Breast epithelium (tissue), 4 donors: ENCODE measurements at regions not wholly inside any gene's neighbourhood (a gene's known extent, or its start where the extent isn't known, plus 50 kb on each side); places are given as distances from the start of the nearest gene placed in this dataset.

ENCODE experiments used
- DNase-seq, 2 donors: peaks; one replicate each; pipeline ENCODE4 v3.0.0-alpha.2; 2019; ENCODE audit warnings: low spot score in 2 of 2
- H3K27ac ChIP-seq, 2 donors: fragments of 200-600 bp; sonication (generic) in 1 of 2; one replicate each; pipeline ENCODE4 v1.5.1; 2016 to 2019; ENCODE audit warnings: mild to moderate bottlenecking in 1 of 2
- H3K27me3 ChIP-seq, 2 donors: fragments of 200-600 bp; sonication (generic) in 1 of 2; one replicate each; pipeline versions ENCODE4 v1.5.1 to v1.6.0; 2017 to 2019; ENCODE audit warnings: control low read depth in 1 of 2, mild to moderate bottlenecking in 1 of 2
- H3K36me3 ChIP-seq: fragments of 200-600 bp; one replicate; pipeline ENCODE4 v1.5.1; 2019
- H3K4me1 ChIP-seq, 2 donors: fragments of 200-600 bp; sonication (generic); one replicate each; pipeline ENCODE4 v1.5.1; 2016 to 2019; ENCODE audit warnings: control low read depth in 1 of 2
- H3K4me3 ChIP-seq, 3 donors: fragments of 200-600 bp; sonication (generic); 1 replicate in 2 of 3; 2 replicates in 1 of 3; pipeline ENCODE4 v1.5.1; 2016 to 2019; ENCODE audit warnings: mild to moderate bottlenecking in 3 of 3, moderate library complexity in 2 of 3
- H3K9me3 ChIP-seq, 2 donors: fragments of 200-600 bp; sonication (generic) in 1 of 2; one replicate each; pipeline ENCODE4 v1.5.1; 2016 to 2019; ENCODE audit warnings: control low read depth in 1 of 2
- CTCF ChIP-seq, 3 donors: fragments of 450-650 bp; IDR thresholded peaks; one replicate each; pipeline ENCODE4 v1.5.1; 2016 to 2017; ENCODE audit warnings: antibody characterized with exemption in 3 of 3, mild to moderate bottlenecking in 3 of 3, moderate library complexity in 3 of 3
- POLR2A ChIP-seq: fragments of 450-650 bp; IDR thresholded peaks from one replicate; pipeline ENCODE4 v1.6.1; 2016; ENCODE audit warnings: antibody characterized with exemption, mild to moderate bottlenecking, moderate library complexity
- POLR2AphosphoS5 ChIP-seq, 3 donors: sonication (generic); formaldehyde crosslinking; IDR thresholded peaks; one replicate each; pipeline ENCODE4 v1.6.1; 2017; ENCODE audit warnings: antibody characterized with exemption in 3 of 3
- intact Hi-C: fragments of 100-400 bp; cut with DNase I; formaldehyde crosslinking; loops from one replicate; pipeline ENCODE4 v1.15.1; 2023; ENCODE audit warnings: low total_unique reads

DNA sequence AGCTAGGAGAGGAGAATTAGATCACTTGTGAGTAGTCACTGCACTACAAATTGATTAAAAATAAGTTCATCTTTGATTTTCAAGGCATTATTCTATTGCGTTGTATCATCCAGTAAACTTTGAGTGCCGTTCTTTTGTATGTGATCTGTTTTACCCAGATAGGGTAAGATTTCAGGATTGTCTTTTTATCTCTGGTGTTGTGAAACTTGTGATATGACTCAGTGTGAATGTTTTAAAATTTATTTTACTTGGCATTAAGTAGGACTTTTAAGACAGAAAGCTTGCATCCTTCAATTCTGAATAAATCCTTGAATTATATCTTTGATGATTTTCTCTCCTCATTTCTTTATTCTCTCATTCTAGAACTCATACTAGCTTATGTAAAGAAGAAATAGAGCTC lies 93.3 kb upstream of the ADAMTS5 start:
- Histone ChIP-seq H3K4me3 (no peak overlapping the region), H3K27ac (no peak overlapping the region), H3K36me3 (no peaks in the 10 kb centered on the region), H3K9me3 (no peaks in the 10 kb centered on the region), H3K4me1 (no peaks in the 10 kb centered on the region), H3K27me3 (no peaks in the 10 kb centered on the region)
- intact Hi-C loops, result no loop called here
- no peak for DNase-seq
- TF ChIP-seq CTCF (IDR thresholded peaks at IDR 0.05) (no peak), POLR2AphosphoS5 (IDR thresholded peaks at IDR 0.05) (no peak), POLR2A (no peak)

DNA sequence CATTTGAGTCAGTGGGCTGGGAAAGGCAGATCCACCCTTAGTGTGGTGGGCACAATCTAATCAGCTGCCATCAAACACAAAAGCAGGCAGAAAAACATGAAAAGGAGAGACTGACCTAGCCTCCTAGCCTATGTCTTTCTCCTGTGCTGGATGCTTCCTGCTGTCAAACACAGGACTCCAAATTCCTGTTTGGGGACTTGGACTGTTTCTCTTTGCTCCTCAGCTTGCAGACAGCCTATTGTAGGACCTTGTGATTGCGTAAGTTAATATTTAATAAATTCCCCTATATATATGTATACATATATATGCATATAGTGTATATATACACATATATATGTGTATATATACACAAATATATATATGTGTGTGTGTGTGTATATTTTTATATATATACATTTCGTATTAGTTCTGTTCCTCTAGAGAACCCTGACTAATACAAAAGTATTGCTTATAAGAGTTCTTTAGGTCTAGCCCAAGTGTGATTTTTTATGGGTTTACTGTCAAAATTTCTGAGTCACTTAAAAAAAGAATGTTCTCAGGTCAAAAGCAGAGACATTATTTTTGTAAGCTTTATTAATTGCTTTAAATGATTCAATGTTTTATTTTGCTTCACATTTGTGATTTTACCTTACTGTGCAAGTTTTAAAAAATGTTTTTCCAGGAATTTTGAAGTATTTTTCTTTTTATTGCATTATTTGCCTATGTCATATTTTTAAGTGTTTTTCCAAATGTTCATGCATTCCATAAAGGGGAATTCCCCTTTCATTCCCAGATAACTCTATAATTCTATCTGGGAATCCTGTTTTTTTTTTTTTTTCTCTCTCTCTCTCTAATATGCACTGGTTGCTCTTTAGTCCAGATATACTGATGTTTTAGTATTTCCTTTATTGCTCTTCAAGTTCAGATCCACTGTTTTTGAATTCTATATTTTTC lies 92.1 kb upstream of the ADAMTS5 start:
- Histone ChIP-seq H3K4me3 (no peak overlapping the region), H3K36me3 (no peaks in the 10 kb centered on the region), H3K27ac (no peak overlapping the region), H3K4me1 (no peaks in the 10 kb centered on the region), H3K9me3 (peaks cover 0 to 9% of the 10 kb centered on the region in 2 donors), H3K27me3 (no peaks in the 10 kb centered on the region)
- intact Hi-C loops, result no loop called here
- no peak for DNase-seq
- TF ChIP-seq CTCF (IDR thresholded peaks at IDR 0.05), result no peak
- TF ChIP-seq POLR2A, result no peak
- TF ChIP-seq POLR2AphosphoS5 (IDR thresholded peaks at IDR 0.05), result no peak

DNA sequence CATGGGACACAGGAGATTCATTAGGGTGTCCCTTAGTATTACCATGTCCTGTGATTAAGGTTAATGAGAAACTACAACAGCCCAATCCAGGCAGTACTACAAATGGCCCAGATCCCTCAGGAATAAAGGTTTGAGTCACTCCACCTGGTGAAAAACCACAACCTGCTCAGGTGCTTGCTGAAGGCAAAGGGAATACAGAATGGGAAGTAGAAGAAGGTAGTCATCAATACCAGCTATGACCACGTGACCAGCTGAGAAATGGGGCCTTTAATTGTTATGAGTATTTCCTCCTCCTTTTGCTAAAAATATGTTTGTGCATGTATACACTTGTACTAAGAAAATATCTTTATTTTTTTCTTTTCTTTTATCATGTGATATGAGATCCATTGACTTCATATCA lies 91.1 kb upstream of the ADAMTS5 start:
- intact Hi-C loops, result loop anchor here (2.0 kb wide), 1 partner anchor 73 kb away; no protein-coding TSS in a partner anchor
- TF ChIP-seq CTCF (IDR thresholded peaks at IDR 0.05) (no peak), POLR2AphosphoS5 (IDR thresholded peaks at IDR 0.05) (no peak), POLR2A (no peak)

GRCh38 chr21:27047658-27048314 lies 80.9 kb upstream of the ADAMTS5 start:
- Histone ChIP-seq H3K27ac (peak overlapping the region in 1 of 2 donors; percentile 2), H3K4me3 (no peak overlapping the region), H3K27me3 (no peaks in the 10 kb centered on the region), H3K36me3 (no peaks in the 10 kb centered on the region), H3K4me1 (no peaks in the 10 kb centered on the region), H3K9me3 (no peaks in the 10 kb centered on the region)
- intact Hi-C loops, result no loop called here
- TF ChIP-seq POLR2A (no peak), CTCF (IDR thresholded peaks at IDR 0.05) (no peak), POLR2AphosphoS5 (IDR thresholded peaks at IDR 0.05) (no peak)
- DNase-seq, result no peak

More for the DNA sequence above, 91.1 kb upstream of the ADAMTS5 start:
- Histone ChIP-seq H3K36me3 (no peaks in the 10 kb centered on the region), H3K4me3 (no peak overlapping the region), H3K9me3 (peaks cover 0 to 11% of the 10 kb centered on the region in 2 donors), H3K27ac (no peak overlapping the region), H3K4me1 (no peaks in the 10 kb centered on the region), H3K27me3 (no peaks in the 10 kb centered on the region)
- no peak for DNase-seq

DNA sequence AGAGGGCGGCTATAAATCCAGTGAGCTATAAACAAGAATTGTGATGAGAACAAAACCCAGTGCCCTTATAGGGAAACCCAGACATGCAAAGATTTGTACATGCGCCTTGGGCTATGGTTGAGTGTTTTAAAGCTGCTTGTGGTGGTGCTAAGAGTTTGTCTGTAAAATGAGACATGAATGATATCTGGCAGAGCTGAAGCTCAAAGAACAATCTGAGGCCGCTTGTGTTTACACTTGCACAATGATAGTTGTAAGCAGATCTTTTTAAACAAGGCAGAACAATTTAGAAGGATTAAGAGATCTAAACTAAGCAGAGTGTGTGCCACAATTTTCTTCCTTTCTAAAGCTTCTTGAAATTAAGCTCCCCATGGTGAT lies 80.4 kb upstream of the ADAMTS5 start:
- H3K4me3 ChIP-seq, result no peak overlapping the region
- H3K4me1 ChIP-seq, result no peaks in the 10 kb centered on the region
- intact Hi-C loops, result no loop called here
- no peak for DNase-seq
- TF ChIP-seq POLR2AphosphoS5 (IDR thresholded peaks at IDR 0.05), result no peak
- H3K27me3 ChIP-seq, result no peaks in the 10 kb centered on the region
- no peaks in the 10 kb centered on the region for H3K9me3 ChIP-seq
- H3K27ac ChIP-seq, result peak overlapping the region in 1 of 2 donors; percentile 2
- no peaks in the 10 kb centered on the region for H3K36me3 ChIP-seq
